ENCODE measurements at regions not wholly inside any gene's neighbourhood (a gene's known extent, or its start where the extent isn't known, plus 50 kb on each side); places are given as distances from the start of the nearest gene placed in this dataset.
"Not testable (repeated sequence)": the region's sequence is repeated elsewhere in the genome, so short reads cannot be mapped to it uniquely, and the experiment has no call there.

GRCh38 chr1:181173761-181174447 lies 85.4 kb downstream of the IER5 start:
- DNase-seq, result no peak

- no peak for DNase-seq
Measured at GRCh38 chr1:181174861-181175260, 86.4 kb downstream of the IER5 start.

GRCh38 chr1:181175356-181175910 lies 86.9 kb downstream of the IER5 start:
- no peak for DNase-seq

- DNase-seq, result no peak
Measured at GRCh38 chr1:181175955-181176354, 87.5 kb downstream of the IER5 start.

- no peak for DNase-seq
Measured at GRCh38 chr1:181178241-181178879, 89.9 kb downstream of the IER5 start.

GRCh38 chr1:181179279-181179986 lies 90.9 kb downstream of the IER5 start:
- DNase-seq, result no peak

- DNase-seq, result no peak
Measured at GRCh38 chr1:181179987-181180365, 91.5 kb downstream of the IER5 start.

GRCh38 chr1:181180407-181181031 lies 92.0 kb downstream of the IER5 start:
- DNase-seq, result no peak

GRCh38 chr1:181181792-181182585 lies 93.5 kb downstream of the IER5 start:
- DNase-seq, result no peak

GRCh38 chr1:181184621-181185020 lies 96.1 kb downstream of the IER5 start:
- DNase-seq, result no peak

GRCh38 chr1:181185461-181185860 lies 97.0 kb downstream of the IER5 start:
- no peak for DNase-seq

GRCh38 chr1:181186133-181186532 lies 97.6 kb downstream of the IER5 start:
- DNase-seq, result not testable (repeated sequence)

GRCh38 chr1:181187337-181188126 lies 99.0 kb downstream of the IER5 start:
- no peak for DNase-seq

- no peak for DNase-seq
Measured at GRCh38 chr1:181189245-181189644, 100.7 kb downstream of the IER5 start.

GRCh38 chr1:181189691-181190363 lies 101.3 kb downstream of the IER5 start:
- peak; percentile 63 for DNase-seq

GRCh38 chr1:181190364-181191035 lies 102.0 kb downstream of the IER5 start:
- DNase-seq, result no peak

GRCh38 chr1:181191494-181192040 lies 103.1 kb downstream of the IER5 start:
- no peak for DNase-seq

GRCh38 chr1:181192316-181192715 lies 103.8 kb downstream of the IER5 start:
- DNase-seq, result no peak

- no peak for DNase-seq
Measured at GRCh38 chr1:181202986-181203555, 114.6 kb downstream of the IER5 start.

GRCh38 chr1:181204530-181204929 lies 116.0 kb downstream of the IER5 start:
- DNase-seq, result no peak

Data from effector CD8-positive, alpha-beta T cell (primary cell).